ENCODE measurements at regions not wholly inside any gene's neighbourhood (a gene's known extent, or its start where the extent isn't known, plus 50 kb on each side); places are given as distances from the start of the nearest gene placed in this dataset.

- H3K27me3 ChIP-seq: no peaks in the 10 kb centered on the region
- no peak for DNase-seq
- H3K4me1 ChIP-seq: peaks cover 0 to 12% (median 0%) of the 10 kb centered on the region in 3 donors
- no peak for FAIRE-seq
- no peak for TF ChIP-seq CTCF (IDR thresholded peaks at IDR 0.05)
- intact Hi-C loops (cut with DNase I): loop anchor here in 1 of 3 donors (10.0 kb wide), 1 partner anchor 174 kb away; no protein-coding TSS in a partner anchor
- no peak for ATAC-seq
- H3K4me3 ChIP-seq: peak overlapping the region in 1 of 4 donors; percentile 35
- H3K9me3 ChIP-seq: no peaks in the 10 kb centered on the region
- peak overlapping the region in 2 of 4 donors; percentile 78 to 89 for H3K27ac ChIP-seq
- WGBS, 2 donors: 86 to 90% methylated on average over 30 of the region's 30 CpGs
- H3K36me3 ChIP-seq: no peaks in the 10 kb centered on the region
Measured at GRCh38 chr17:77320485-77321256, 179.9 kb downstream of the SEC14L1 start.

- Histone ChIP-seq H3K4me1 (peaks cover 0 to 12% (median 0%) of the 10 kb centered on the region in 3 donors), H3K4me3 (no peak overlapping the region), H3K27ac (peak overlapping the region in 2 of 4 donors; percentile 83 to 85), H3K9me3 (no peaks in the 10 kb centered on the region), H3K36me3 (no peaks in the 10 kb centered on the region), H3K27me3 (no peaks in the 10 kb centered on the region)
- TF ChIP-seq CTCF (IDR thresholded peaks at IDR 0.05): no peak
- DNase-seq: no peak
- ATAC-seq: no peak
- intact Hi-C loops (cut with DNase I): loop anchor here in 1 of 3 donors (10.0 kb wide), 1 partner anchor 173 kb away; no protein-coding TSS in a partner anchor
- FAIRE-seq: no peak
- WGBS, 2 donors: 88 to 93% methylated on average over 35 of the region's 35 CpGs
Measured at GRCh38 chr17:77321649-77322513, 181.1 kb downstream of the SEC14L1 start.

GRCh38 chr17:77322514-77323412, 182.0 kb downstream of the SEC14L1 start:
- Histone ChIP-seq H3K4me1 (peaks cover 0 to 12% (median 0%) of the 10 kb centered on the region in 3 donors), H3K4me3 (no peak overlapping the region), H3K36me3 (no peaks in the 10 kb centered on the region), H3K27ac (peak overlapping the region; percentile 37 to 85 (median 60)), H3K27me3 (no peaks in the 10 kb centered on the region), H3K9me3 (no peaks in the 10 kb centered on the region)
- ATAC-seq (peak; percentile 45 to 69 (median 58)), DNase-seq (peak in 4 of 6 donors; percentile 41 to 66 (median 60)), FAIRE-seq (no peak)
- TF ChIP-seq CTCF (IDR thresholded peaks at IDR 0.05): no peak
- intact Hi-C loops (cut with DNase I): loop anchor here in 1 of 3 donors (10.0 kb wide), 1 partner anchor 172 kb away; no protein-coding TSS in a partner anchor
- 77 to 81% methylated on average over 31 to 32 of the region's 32 CpGs for WGBS, 2 donors

DNA sequence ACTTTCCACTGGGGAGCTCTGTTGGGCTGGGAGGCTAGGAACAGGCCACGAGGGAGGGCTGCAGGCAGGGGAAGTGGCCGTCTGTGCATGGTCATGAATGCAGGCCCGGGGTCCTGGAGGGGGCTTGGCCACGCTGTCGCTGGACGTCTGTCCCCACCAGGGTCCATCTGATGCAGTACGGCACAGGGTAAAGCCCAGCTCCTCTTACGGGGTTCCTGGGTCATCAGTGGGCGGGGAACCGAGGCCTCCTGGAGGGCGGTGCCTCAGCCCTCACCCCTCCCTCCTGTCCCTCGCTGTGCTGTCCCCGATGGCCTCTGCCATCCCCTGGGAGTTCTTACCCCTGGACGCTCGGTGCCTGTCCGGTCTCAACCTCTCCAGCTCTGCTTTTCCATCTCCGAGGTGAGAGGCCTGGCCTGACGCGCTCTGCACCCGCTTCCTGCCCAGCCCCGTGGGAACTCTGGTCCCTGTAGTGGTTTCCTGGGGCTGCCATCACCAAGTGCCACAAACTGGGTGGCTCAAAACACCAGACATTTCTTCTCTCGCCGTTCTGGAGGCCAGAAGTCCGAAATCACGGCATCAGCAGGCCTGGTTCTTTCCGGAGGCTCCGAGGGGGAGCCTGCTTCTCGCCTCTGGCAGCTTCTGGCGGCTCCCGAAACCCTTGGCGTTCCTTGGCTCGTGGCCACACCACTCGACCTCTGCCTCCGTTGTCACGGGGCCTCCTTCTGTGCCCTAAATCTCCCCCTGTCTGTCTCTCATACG, 182.8 kb downstream of the SEC14L1 start:
- peaks cover 0 to 12% (median 0%) of the 10 kb centered on the region in 3 donors for H3K4me1 ChIP-seq
- intact Hi-C loops (cut with DNase I): loop anchor here in 1 of 3 donors (10.0 kb wide), 1 partner anchor 171 kb away; no protein-coding TSS in a partner anchor
- H3K4me3 ChIP-seq: no peak overlapping the region
- H3K36me3 ChIP-seq: no peaks in the 10 kb centered on the region
- ATAC-seq (peak in 2 of 4 donors; percentile 0 to 1), DNase-seq (peak in 2 of 6 donors; percentile 14 to 73), FAIRE-seq (no peak)
- TF ChIP-seq CTCF (IDR thresholded peaks at IDR 0.05): no peak
- 86 to 92% methylated on average over 36 of the region's 36 CpGs for WGBS, 2 donors
- H3K9me3 ChIP-seq: no peaks in the 10 kb centered on the region
- H3K27me3 ChIP-seq: no peaks in the 10 kb centered on the region
- peak overlapping the region; percentile 37 to 85 (median 60) for H3K27ac ChIP-seq

Data from pancreas (tissue), 10 donors.